Astrocyte (in vitro differentiated cells and primary cell): ENCODE measurements at regions not wholly inside any gene's neighbourhood (a gene's known extent, or its start where the extent isn't known, plus 50 kb on each side); places are given as distances from the start of the nearest gene placed in this dataset.

ENCODE experiments used
- DNase-seq: peaks from one replicate; pipeline ENCODE4 v3.0.0-alpha.2; 2010; ENCODE audit warnings: low read depth
- FAIRE-seq: peaks from 2 replicates; lab custom pipeline; 2011; peaks lifted over from hg19 to GRCh38; lab: Jason Lieb, UNC
- H2AFZ ChIP-seq: 2 replicates; pipeline ENCODE4 v1.6.0; 2012; ENCODE audit warnings: low read depth, low read length, inconsistent platforms
- H3K27ac ChIP-seq: 2 replicates; pipeline ENCODE4 v1.5.1; 2011; ENCODE audit warnings: low read depth, low read length, inconsistent platforms
- H3K27me3 ChIP-seq: 2 replicates; pipeline ENCODE4 v1.6.0; 2011; ENCODE audit warnings: low read length, inconsistent platforms; ENCODE audit not compliant: insufficient read depth
- H3K36me3 ChIP-seq: 2 replicates; pipeline ENCODE4 v1.5.1; 2011; ENCODE audit warnings: low read length, inconsistent platforms; ENCODE audit not compliant: insufficient read depth
- H3K4me1 ChIP-seq: 2 replicates; pipeline ENCODE4 v1.5.1; 2011; ENCODE audit warnings: low read length, inconsistent platforms; ENCODE audit not compliant: insufficient read depth
- H3K4me2 ChIP-seq: 2 replicates; pipeline ENCODE4 v1.6.0; 2012; ENCODE audit warnings: low read length, inconsistent platforms
- H3K4me3 ChIP-seq: 2 replicates; pipeline ENCODE4 v1.5.1; 2011; ENCODE audit warnings: low read depth, mild to moderate bottlenecking, low read length, inconsistent platforms; ENCODE audit not compliant: insufficient read depth
- H3K79me2 ChIP-seq: 2 replicates; pipeline ENCODE4 v1.6.0; 2012; ENCODE audit warnings: mild to moderate bottlenecking, low read length, inconsistent platforms; ENCODE audit not compliant: insufficient read depth
- H3K9ac ChIP-seq: 2 replicates; pipeline ENCODE4 v1.6.0; 2012; ENCODE audit warnings: mild to moderate bottlenecking, low read length, inconsistent platforms
- H3K9me3 ChIP-seq: 2 replicates; pipeline ENCODE4 v1.5.1; 2012; ENCODE audit warnings: low read depth, mild to moderate bottlenecking, low read length, inconsistent platforms; ENCODE audit not compliant: insufficient read depth
- H4K20me1 ChIP-seq: 2 replicates; pipeline ENCODE4 v1.6.0; 2012; ENCODE audit warnings: low read length, inconsistent platforms; ENCODE audit not compliant: insufficient read depth
- H3K27ac Mint-ChIP-seq: one replicate; pipeline ENCODE4 v1.8.0; 2021; ENCODE audit warnings: mild to moderate bottlenecking, mixed read lengths; ENCODE audit not compliant: unreplicated experiment
- H3K27me3 Mint-ChIP-seq: one replicate; pipeline ENCODE4 v1.8.0; 2021; ENCODE audit warnings: low read depth, mixed read lengths; ENCODE audit not compliant: unreplicated experiment
- H3K36me3 Mint-ChIP-seq: one replicate; pipeline ENCODE4 v1.8.0; 2021; ENCODE audit warnings: low read depth, mixed read lengths; ENCODE audit not compliant: unreplicated experiment
- H3K4me1 Mint-ChIP-seq: one replicate; pipeline ENCODE4 v1.8.0; 2021; ENCODE audit warnings: low read depth, mixed read lengths; ENCODE audit not compliant: unreplicated experiment
- H3K4me3 Mint-ChIP-seq: one replicate; pipeline ENCODE4 v1.8.0; 2021; ENCODE audit warnings: mild to moderate bottlenecking, moderate library complexity, mixed read lengths; ENCODE audit not compliant: unreplicated experiment
- H3K9me3 Mint-ChIP-seq: one replicate; pipeline ENCODE4 v1.8.0; 2021; ENCODE audit warnings: mild to moderate bottlenecking, mixed read lengths; ENCODE audit not compliant: unreplicated experiment
- CTCF ChIP-seq: IDR thresholded peaks from 2 replicates; pipeline ENCODE4 v1.5.1; 2011; ENCODE audit warnings: low read depth, mild to moderate bottlenecking, inconsistent platforms, low read length, moderate library complexity; ENCODE audit not compliant: insufficient read depth
- EZH2 ChIP-seq: IDR thresholded peaks from 2 replicates; pipeline ENCODE4 v1.6.1; 2012; ENCODE audit warnings: mild to moderate bottlenecking, low read length, inconsistent platforms; ENCODE audit not compliant: insufficient read depth

- H3K27ac Mint-ChIP-seq: no peak overlapping the region
- H3K9me3 Mint-ChIP-seq: peaks cover 6% of the 10 kb centered on the region
- H3K36me3 Mint-ChIP-seq: no peaks in the 10 kb centered on the region
- no peaks in the 10 kb centered on the region for H3K79me2 ChIP-seq
- no peak overlapping the region for H3K4me3 ChIP-seq
- no peaks in the 10 kb centered on the region for H3K27me3 ChIP-seq
- H2AFZ ChIP-seq: no peak overlapping the region
- peaks cover 24% of the 10 kb centered on the region for H3K4me1 ChIP-seq
- H3K9me3 ChIP-seq: no peaks in the 10 kb centered on the region
- H3K4me3 Mint-ChIP-seq: no peak overlapping the region
- H3K27me3 Mint-ChIP-seq: peaks cover 5% of the 10 kb centered on the region
- H4K20me1 ChIP-seq: no peaks in the 10 kb centered on the region
- FAIRE-seq: no peak
- peak; percentile 78 for DNase-seq
- H3K36me3 ChIP-seq: no peaks in the 10 kb centered on the region
- H3K4me2 ChIP-seq: peak overlapping the region; percentile 64
- H3K27ac ChIP-seq: peak overlapping the region; percentile 68
- peak overlapping the region; percentile 49 for H3K9ac ChIP-seq
- TF ChIP-seq CTCF (no peak), EZH2 (no peak)
- H3K4me1 Mint-ChIP-seq: peaks cover 14% of the 10 kb centered on the region
Observed at GRCh38 chr13:44317752-44318151, 55.9 kb upstream of the SERP2 start.

- H3K9me3 Mint-ChIP-seq: peaks cover 5% of the 10 kb centered on the region
- H3K4me3 Mint-ChIP-seq: no peak overlapping the region
- no peaks in the 10 kb centered on the region for H3K36me3 Mint-ChIP-seq
- Histone ChIP-seq H3K4me3 (no peak overlapping the region), H3K9me3 (no peaks in the 10 kb centered on the region), H3K4me2 (peak overlapping the region; percentile 64), H3K36me3 (no peaks in the 10 kb centered on the region), H3K27ac (peak overlapping the region; percentile 68), H3K27me3 (no peaks in the 10 kb centered on the region), H4K20me1 (no peaks in the 10 kb centered on the region), H3K9ac (peak overlapping the region; percentile 49), H2AFZ (no peak overlapping the region), H3K79me2 (no peaks in the 10 kb centered on the region), H3K4me1 (peaks cover 22% of the 10 kb centered on the region)
- no peak for FAIRE-seq
- TF ChIP-seq CTCF (no peak), EZH2 (no peak)
- H3K27me3 Mint-ChIP-seq: peaks cover 5% of the 10 kb centered on the region
- peaks cover 9% of the 10 kb centered on the region for H3K4me1 Mint-ChIP-seq
- H3K27ac Mint-ChIP-seq: no peak overlapping the region
- peak; percentile 88 for DNase-seq
Observed at GRCh38 chr13:44318161-44318560, 55.5 kb upstream of the SERP2 start.

GRCh38 chr13:44320611-44321010 is 53.0 kb upstream of the SERP2 start:
- peaks cover 10% of the 10 kb centered on the region for H3K27me3 Mint-ChIP-seq

More at GRCh38 chr13:44320611-44321010, 53.0 kb upstream of the SERP2 start:
- Histone ChIP-seq H3K9ac (no peak overlapping the region), H3K27ac (no peak overlapping the region), H4K20me1 (no peaks in the 10 kb centered on the region), H3K27me3 (no peaks in the 10 kb centered on the region), H3K79me2 (no peaks in the 10 kb centered on the region), H3K4me2 (no peak overlapping the region), H3K9me3 (no peaks in the 10 kb centered on the region), H3K4me1 (peaks cover 10% of the 10 kb centered on the region), H3K4me3 (no peak overlapping the region), H3K36me3 (no peaks in the 10 kb centered on the region), H2AFZ (no peak overlapping the region)
- Mint-ChIP-seq H3K4me1 (peaks cover 1% of the 10 kb centered on the region), H3K9me3 (peaks cover 5% of the 10 kb centered on the region), H3K4me3 (no peak overlapping the region), H3K36me3 (no peaks in the 10 kb centered on the region), H3K27ac (no peak overlapping the region)
- TF ChIP-seq CTCF: no peak
- no peak for TF ChIP-seq EZH2
- no peak for FAIRE-seq
- DNase-seq: no peak
